IMR-90 (cell line): ENCODE measurements at regions not wholly inside any gene's neighbourhood (a gene's known extent, or its start where the extent isn't known, plus 50 kb on each side); places are given as distances from the start of the nearest gene placed in this dataset.

Experiments used
- ATAC-seq: fragments of 200-7000 bp; cut with Tn5 transposase; 2 replicates; pipeline ENCODE4 v1.9.1; 2020; ENCODE audit warnings: low read depth, mild to moderate bottlenecking, moderate library complexity
- BruUV-seq: library from RNA; stranded (reverse); fragments of 400-500 nt; replicated peaks from 2 replicates; lab custom pipeline; 2021; lab: Mats Ljungman, UMichigan
- CTCF ChIA-PET: fragments of 300-600 bp; formaldehyde crosslinking; extraction: SDS; loops from one replicate; lab custom pipeline; 2021; ENCODE audit warnings: antibody characterized with exemption; lab: Yijun Ruan, JAX
- POLR2A ChIA-PET: fragments of 300-600 bp; sonication (Branson Sonifier 250); formaldehyde crosslinking; loops from one replicate; lab custom pipeline; 2022; ENCODE audit warnings: antibody characterized with exemption; ENCODE audit not compliant: unreplicated experiment; lab: Charles Lee
- DNase-seq: peaks from one replicate; pipeline ENCODE4 v3.0.0; 2013
- H2AFZ ChIP-seq: replicated peaks from 2 replicates; pipeline ENCODE3; 2013; ENCODE audit warnings: low read length, mild to moderate bottlenecking; ENCODE audit not compliant: poor library complexity
- H2AK5ac ChIP-seq: 2 replicates; pipeline ENCODE4 v1.6.1; 2013; ENCODE audit warnings: low read depth, low read length, inconsistent platforms
- H2AK9ac ChIP-seq: replicated peaks from 2 replicates; pipeline ENCODE3; 2013; ENCODE audit warnings: mild to moderate bottlenecking, low read depth, low read length, moderate library complexity; ENCODE audit not compliant: poor library complexity
- H2BK120ac ChIP-seq: 2 replicates; pipeline ENCODE4 v1.6.1; 2013; ENCODE audit warnings: low read depth, low read length, inconsistent platforms
- H2BK15ac ChIP-seq: 3 replicates; pipeline ENCODE4 v1.6.1; 2013; ENCODE audit warnings: low read depth, low read length, inconsistent platforms
- H2BK20ac ChIP-seq: 2 replicates; pipeline ENCODE4 v1.6.1; 2013; ENCODE audit warnings: low read depth, mild to moderate bottlenecking, inconsistent platforms, low read length, moderate library complexity
- H2BK5ac ChIP-seq: 2 replicates; pipeline ENCODE4 v1.6.1; 2013; ENCODE audit warnings: mild to moderate bottlenecking, low read depth, low read length, inconsistent platforms; ENCODE audit not compliant: poor library complexity, severe bottlenecking
- H3K14ac ChIP-seq: replicated peaks from 2 replicates; pipeline ENCODE4 v1.6.1; 2013; ENCODE audit warnings: low read depth, low read length, inconsistent platforms
- H3K18ac ChIP-seq: 2 replicates; pipeline ENCODE4 v1.6.1; 2013; ENCODE audit warnings: low read depth, low read length, control low read depth
- H3K23ac ChIP-seq: 2 replicates; pipeline ENCODE4 v1.6.1; 2013; ENCODE audit warnings: low read depth, low read length, inconsistent platforms
- H3K27ac ChIP-seq: 2 replicates; pipeline ENCODE4 v1.5.1; 2013; ENCODE audit warnings: mild to moderate bottlenecking, control low read depth, low read length; ENCODE audit not compliant: insufficient read depth
- H3K27me3 ChIP-seq: 2 replicates; pipeline ENCODE4 v1.6.1; 2013; ENCODE audit warnings: low read length; ENCODE audit not compliant: control insufficient read depth, insufficient read depth
- H3K36me3 ChIP-seq: 2 replicates; pipeline ENCODE4 v1.6.1; 2013; ENCODE audit warnings: low read length, mixed read lengths; ENCODE audit not compliant: control insufficient read depth, insufficient read depth
- H3K4ac ChIP-seq: 2 replicates; pipeline ENCODE4 v1.6.1; 2013; ENCODE audit warnings: low read depth, low read length, inconsistent platforms
- H3K4me1 ChIP-seq: 2 replicates; pipeline ENCODE4 v1.6.1; 2013; ENCODE audit warnings: low read length, mixed read lengths; ENCODE audit not compliant: control insufficient read depth, insufficient read depth
- H3K4me2 ChIP-seq: 2 replicates; pipeline ENCODE4 v1.6.1; 2013; ENCODE audit warnings: low read depth, mild to moderate bottlenecking, control low read depth, low read length, moderate library complexity
- H3K4me3 ChIP-seq: 2 replicates; pipeline ENCODE4 v1.5.1; 2013; ENCODE audit warnings: low read depth, mild to moderate bottlenecking, control low read depth, low read length, moderate library complexity; ENCODE audit not compliant: insufficient read depth
- H3K56ac ChIP-seq: 2 replicates; pipeline ENCODE4 v1.6.1; 2013; ENCODE audit warnings: low read length, inconsistent platforms; ENCODE audit not compliant: insufficient read depth; ENCODE audit errors: extremely low read depth
- H3K79me1 ChIP-seq, 2 experiments: 2 replicates each; pipeline ENCODE4 v1.6.1; 2013; ENCODE audit warnings: low read length in 2 of 2, inconsistent platforms in 1 of 2, low read depth in 1 of 2
- H3K9ac ChIP-seq: 2 replicates; pipeline ENCODE4 v1.6.1; 2013; ENCODE audit warnings: low read depth, low read length, control low read depth
- H3K9me1 ChIP-seq: 2 replicates; pipeline ENCODE4 v1.6.1; 2013; ENCODE audit warnings: low read length, inconsistent platforms; ENCODE audit not compliant: insufficient read depth
- H3K9me3 ChIP-seq: 2 replicates; pipeline ENCODE4 v1.6.1; 2013; ENCODE audit warnings: low read length; ENCODE audit not compliant: control insufficient read depth, insufficient read depth
- H4K20me1 ChIP-seq: 2 replicates; pipeline ENCODE4 v1.6.1; 2013; ENCODE audit warnings: low read length, inconsistent platforms; ENCODE audit not compliant: insufficient read depth
- H4K5ac ChIP-seq: 2 replicates; pipeline ENCODE4 v1.6.1; 2013; ENCODE audit warnings: mild to moderate bottlenecking, low read depth, low read length, control low read depth
- H4K8ac ChIP-seq, 2 experiments: 2 replicates each; pipeline ENCODE4 v1.6.1; 2013; ENCODE audit warnings: low read depth in 2 of 2, low read length in 2 of 2, control low read depth in 1 of 2, inconsistent platforms in 1 of 2
- H4K91ac ChIP-seq: 2 replicates; pipeline ENCODE4 v1.6.1; 2013; ENCODE audit warnings: low read depth, low read length, inconsistent platforms; ENCODE audit not compliant: insufficient read depth
- BHLHE40 ChIP-seq: fragments of 150-350 bp; IDR thresholded peaks from 2 replicates; pipeline ENCODE4 v1.6.1; 2016; ENCODE audit warnings: mild to moderate bottlenecking, low read depth, low read length
- CEBPB ChIP-seq: IDR thresholded peaks from 2 replicates; pipeline ENCODE4 v1.6.1; 2012; ENCODE audit warnings: low read depth, low read length, improper control_type of control experiment
- CHD1 ChIP-seq: IDR thresholded peaks from 2 replicates; pipeline ENCODE4 v1.6.1; 2012; ENCODE audit warnings: low read depth, low read length, improper control_type of control experiment
- CTCF ChIP-seq: conservative IDR thresholded peaks from 2 replicates; pipeline ENCODE4 v1.5.1; 2012; ENCODE audit warnings: mild to moderate bottlenecking, low read depth, low read length, improper control_type of control experiment
- ELK1 ChIP-seq: fragments of 150-350 bp; IDR thresholded peaks from 2 replicates; pipeline ENCODE4 v1.6.1; 2016; ENCODE audit warnings: low read depth, mild to moderate bottlenecking, low read length, moderate library complexity, borderline replicate concordance
- FOS ChIP-seq: fragments of 150-350 bp; IDR thresholded peaks from 2 replicates; pipeline ENCODE4 v1.6.1; 2016; ENCODE audit warnings: low read depth, low read length
- MAFK ChIP-seq: IDR thresholded peaks from 2 replicates; pipeline ENCODE4 v1.6.1; 2012; ENCODE audit warnings: low read depth, low read length, improper control_type of control experiment
- MAZ ChIP-seq: IDR thresholded peaks from 2 replicates; pipeline ENCODE4 v1.6.1; 2012; ENCODE audit warnings: low read depth, mild to moderate bottlenecking, low read length, improper control_type of control experiment, moderate library complexity, borderline replicate concordance
- MXI1 ChIP-seq: IDR thresholded peaks from 2 replicates; pipeline ENCODE4 v1.6.1; 2012; ENCODE audit warnings: low read depth, mild to moderate bottlenecking, low read length, moderate library complexity, borderline replicate concordance
- NFE2L2 ChIP-seq: fragments of 150-350 bp; IDR thresholded peaks from 2 replicates; pipeline ENCODE4 v1.6.1; 2016; ENCODE audit warnings: low read depth, mild to moderate bottlenecking, low read length
- POLR2A ChIP-seq: IDR thresholded peaks from 2 replicates; pipeline ENCODE4 v1.6.1; 2012; ENCODE audit warnings: mild to moderate bottlenecking, low read depth, low read length
- RAD21 ChIP-seq: IDR thresholded peaks from 2 replicates; pipeline ENCODE4 v1.6.1; 2012; ENCODE audit warnings: low read length, improper control_type of control experiment
- RCOR1 ChIP-seq: IDR thresholded peaks from 2 replicates; pipeline ENCODE4 v1.6.1; 2012; ENCODE audit warnings: mild to moderate bottlenecking, low read length, improper control_type of control experiment; ENCODE audit not compliant: insufficient replicate concordance
- RFX5 ChIP-seq: IDR thresholded peaks from 2 replicates; pipeline ENCODE4 v1.8.0; 2012; ENCODE audit warnings: low read depth, mild to moderate bottlenecking, low read length, moderate library complexity
- SMC3 ChIP-seq: fragments of 150-350 bp; IDR thresholded peaks from 2 replicates; pipeline ENCODE4 v1.6.1; 2016; ENCODE audit warnings: low read depth, mild to moderate bottlenecking, antibody characterized with exemption, low read length, moderate library complexity
- USF2 ChIP-seq: fragments of 150-350 bp; IDR thresholded peaks from 2 replicates; pipeline ENCODE4 v1.6.1; 2017; ENCODE audit warnings: mild to moderate bottlenecking, antibody characterized with exemption, low read length, low read depth
- WGBS, 2 experiments: methylation state at CpG; one replicate each; pipeline versions ENCODE4 v1.1.5 to v1.1.7; 2013; ENCODE audit warnings: missing lambda C conversion rate in 2 of 2; ENCODE audit not compliant: insufficient read length in 1 of 2; ENCODE audit errors: extremely low coverage in 2 of 2; 5-methylcytosine and 5-hydroxymethylcytosine counted together
- dilution Hi-C: fragments of 300-500 bp; cut with HindIII; formaldehyde crosslinking; loops from one replicate; pipeline ENCODE4 v1.14.3; 2018; ENCODE audit warnings: low sequenced_read_pairs; ENCODE audit not compliant: unreplicated experiment
- in situ Hi-C: fragments of 300-500 bp; cut with MboI; formaldehyde crosslinking; loops from 3 replicates; pipeline ENCODE4 v1.14.3; 2019; ENCODE audit warnings: low sequenced_read_pairs, inconsistent platforms, mixed read lengths
- intact Hi-C: fragments of 100-400 bp; cut with micrococcal nuclease; formaldehyde crosslinking; loops from 2 replicates; pipeline ENCODE4 v1.10.0; 2022

DNA sequence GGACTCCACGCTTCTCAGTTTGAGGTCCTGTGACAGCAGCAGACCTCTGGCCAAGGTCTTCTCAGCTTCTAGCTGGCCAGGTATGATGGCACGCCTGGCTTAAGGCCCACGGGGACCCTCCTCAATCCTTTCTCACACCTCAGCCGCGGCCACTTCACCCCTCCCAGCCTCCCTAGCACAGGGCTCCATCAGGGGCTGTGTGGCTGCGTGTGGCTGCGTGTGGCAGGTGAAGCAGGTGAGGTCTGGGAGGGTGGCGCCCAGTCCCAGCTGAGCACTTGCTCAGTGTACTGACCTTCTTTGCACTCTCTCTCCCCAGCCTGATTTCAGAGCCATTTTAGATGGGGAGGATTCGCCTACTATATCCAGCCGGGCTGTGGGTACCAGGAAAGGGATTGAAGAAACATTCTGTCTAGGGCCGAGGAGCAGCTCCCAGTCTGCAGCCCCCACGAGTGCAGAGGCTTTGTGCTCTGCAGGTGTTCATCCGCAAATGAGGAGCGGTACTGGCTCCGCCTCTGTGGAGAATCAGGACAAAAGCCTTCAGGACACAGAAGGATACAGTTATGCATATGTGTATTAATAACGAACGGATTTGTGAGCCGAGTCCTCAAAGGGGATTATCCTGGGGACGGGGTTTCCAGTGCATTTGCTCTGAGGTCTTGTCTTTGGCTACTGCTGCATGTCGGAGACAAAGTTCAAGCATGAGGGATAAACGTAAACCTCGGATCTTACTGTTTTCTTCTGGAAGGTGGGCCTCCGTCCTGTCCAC lies 236.9 kb upstream of the RAB6C start:
- Histone ChIP-seq H3K27me3 (no peaks in the 10 kb centered on the region), H2AK9ac (no peak overlapping the region), H3K9me3 (peaks cover 36% of the 10 kb centered on the region), H3K4me1 (no peaks in the 10 kb centered on the region), H3K36me3 (no peaks in the 10 kb centered on the region), H3K4ac (no peak overlapping the region), H2BK20ac (no peak overlapping the region), H3K4me3 (no peak overlapping the region), H3K23ac (no peak overlapping the region), H4K8ac (no peak overlapping the region), H3K4me2 (no peak overlapping the region), H2BK5ac (no peak overlapping the region), H4K20me1 (no peaks in the 10 kb centered on the region), H3K18ac (no peak overlapping the region), H2BK15ac (no peak overlapping the region), H3K27ac (no peak overlapping the region), H3K9me1 (no peaks in the 10 kb centered on the region), H3K9ac (no peak overlapping the region), H2AFZ (no peak overlapping the region), H4K5ac (no peak overlapping the region), H3K56ac (no peak overlapping the region), H4K91ac (no peak overlapping the region), H2AK5ac (no peak overlapping the region), H3K14ac (no peak overlapping the region), H2BK120ac (no peak overlapping the region), H3K79me1 (no peaks in the 10 kb centered on the region)
- POLR2A ChIA-PET = no interaction called here
- dilution Hi-C loops = no loop called here
- intact Hi-C loops = no loop called here
- CTCF ChIA-PET = no interaction called here
- ATAC-seq (no peak), DNase-seq (no peak)
- TF ChIP-seq RFX5 (no peak), POLR2A (no peak), RAD21 (no peak), SMC3 (no peak), USF2 (no peak), ELK1 (no peak), CEBPB (no peak), RCOR1 (no peak), CHD1 (no peak), MXI1 (no peak), BHLHE40 (no peak), FOS (no peak), MAZ (no peak), NFE2L2 (no peak), CTCF (no peak), MAFK (no peak)
- in situ Hi-C loops = no loop called here
- no TSS peak for BruUV-seq
- WGBS, 2 experiments = 76% methylated on average over 7 of the region's 23 CpGs; no CpG with 5 or more reads in 1 of the 2 experiments
